Glutamatergic neuron (in vitro differentiated cells): ENCODE measurements at regions not wholly inside any gene's neighbourhood (a gene's known extent, or its start where the extent isn't known, plus 50 kb on each side); places are given as distances from the start of the nearest gene placed in this dataset.

Experiments
- DNase-seq: peaks from one replicate; pipeline ENCODE4 v3.0.0; 2022
- H3K27ac Mint-ChIP-seq: one replicate; pipeline ENCODE4 v1.8.0; 2020; ENCODE audit warnings: mild to moderate bottlenecking, mixed read lengths, inconsistent platforms; ENCODE audit not compliant: unreplicated experiment
- H3K27me3 Mint-ChIP-seq: one replicate; pipeline ENCODE4 v1.8.0; 2020; ENCODE audit warnings: mild to moderate bottlenecking, moderate library complexity, mixed read lengths, inconsistent platforms; ENCODE audit not compliant: unreplicated experiment
- H3K36me3 Mint-ChIP-seq: one replicate; pipeline ENCODE4 v1.8.0; 2020; ENCODE audit warnings: mild to moderate bottlenecking, mixed read lengths, inconsistent platforms; ENCODE audit not compliant: unreplicated experiment
- H3K4me1 Mint-ChIP-seq: one replicate; pipeline ENCODE4 v1.8.0; 2020; ENCODE audit warnings: mild to moderate bottlenecking, low read depth, mixed read lengths, inconsistent platforms; ENCODE audit not compliant: unreplicated experiment
- H3K4me3 Mint-ChIP-seq: one replicate; pipeline ENCODE4 v1.8.0; 2020; ENCODE audit warnings: mild to moderate bottlenecking, mixed read lengths, inconsistent platforms; ENCODE audit not compliant: unreplicated experiment
- H3K9me3 Mint-ChIP-seq: one replicate; pipeline ENCODE4 v1.8.0; 2020; ENCODE audit warnings: mild to moderate bottlenecking, moderate library complexity, mixed read lengths, inconsistent platforms; ENCODE audit not compliant: unreplicated experiment
- TF ChIP-seq, protein P1 (sequence below): fragments of 200-600 bp; sonication (generic); IDR thresholded peaks from one replicate; pipeline ENCODE4 v1.5.0; 2021; ENCODE audit not compliant: partially characterized antibody, unreplicated experiment

GRCh38 chr5:82661462-82661861 lies 383.3 kb upstream of the RPS23 start:
- no peaks in the 10 kb centered on the region for H3K36me3 Mint-ChIP-seq
- H3K4me3 Mint-ChIP-seq = no peak overlapping the region
- TF ChIP-seq, protein P1, sequence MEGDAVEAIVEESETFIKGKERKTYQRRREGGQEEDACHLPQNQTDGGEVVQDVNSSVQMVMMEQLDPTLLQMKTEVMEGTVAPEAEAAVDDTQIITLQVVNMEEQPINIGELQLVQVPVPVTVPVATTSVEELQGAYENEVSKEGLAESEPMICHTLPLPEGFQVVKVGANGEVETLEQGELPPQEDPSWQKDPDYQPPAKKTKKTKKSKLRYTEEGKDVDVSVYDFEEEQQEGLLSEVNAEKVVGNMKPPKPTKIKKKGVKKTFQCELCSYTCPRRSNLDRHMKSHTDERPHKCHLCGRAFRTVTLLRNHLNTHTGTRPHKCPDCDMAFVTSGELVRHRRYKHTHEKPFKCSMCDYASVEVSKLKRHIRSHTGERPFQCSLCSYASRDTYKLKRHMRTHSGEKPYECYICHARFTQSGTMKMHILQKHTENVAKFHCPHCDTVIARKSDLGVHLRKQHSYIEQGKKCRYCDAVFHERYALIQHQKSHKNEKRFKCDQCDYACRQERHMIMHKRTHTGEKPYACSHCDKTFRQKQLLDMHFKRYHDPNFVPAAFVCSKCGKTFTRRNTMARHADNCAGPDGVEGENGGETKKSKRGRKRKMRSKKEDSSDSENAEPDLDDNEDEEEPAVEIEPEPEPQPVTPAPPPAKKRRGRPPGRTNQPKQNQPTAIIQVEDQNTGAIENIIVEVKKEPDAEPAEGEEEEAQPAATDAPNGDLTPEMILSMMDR = no peak
- H3K27me3 Mint-ChIP-seq = no peaks in the 10 kb centered on the region
- H3K27ac Mint-ChIP-seq = no peak overlapping the region
- H3K4me1 Mint-ChIP-seq = no peaks in the 10 kb centered on the region
- no peaks in the 10 kb centered on the region for H3K9me3 Mint-ChIP-seq
- no peak for DNase-seq

DNA sequence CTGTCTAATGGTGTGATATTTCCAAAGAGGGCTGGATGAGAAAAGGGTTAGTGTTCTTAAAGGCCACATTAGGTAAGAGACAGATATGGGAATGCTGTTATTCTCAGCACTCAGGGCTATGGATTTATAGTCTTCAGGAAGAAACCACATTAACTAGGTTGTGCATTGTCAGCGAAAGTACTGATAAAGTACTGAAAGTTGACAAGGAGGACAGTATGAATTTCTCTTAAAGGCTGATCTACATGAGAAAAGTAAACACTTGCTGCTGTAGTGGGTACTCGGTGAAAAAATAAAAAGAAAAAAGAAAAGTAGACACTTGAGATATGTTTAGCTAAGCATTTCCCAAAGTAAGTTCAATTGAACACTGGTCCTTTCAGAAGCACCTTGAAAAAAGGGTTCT lies 381.0 kb upstream of the RPS23 start:
- TF ChIP-seq, protein P1 = no peak
- Mint-ChIP-seq H3K36me3 (no peaks in the 10 kb centered on the region), H3K9me3 (no peaks in the 10 kb centered on the region), H3K4me1 (no peaks in the 10 kb centered on the region), H3K27me3 (no peaks in the 10 kb centered on the region), H3K4me3 (no peak overlapping the region), H3K27ac (no peak overlapping the region)
- DNase-seq = no peak

GRCh38 chr5:82657033-82657699 lies 379.0 kb upstream of the RPS23 start:
- Mint-ChIP-seq H3K9me3 (no peaks in the 10 kb centered on the region), H3K4me1 (no peaks in the 10 kb centered on the region), H3K4me3 (no peak overlapping the region), H3K36me3 (no peaks in the 10 kb centered on the region), H3K27ac (no peak overlapping the region), H3K27me3 (no peaks in the 10 kb centered on the region)
- DNase-seq = no peak
- TF ChIP-seq, protein P1 = no peak

- H3K4me1 Mint-ChIP-seq = no peaks in the 10 kb centered on the region
- TF ChIP-seq, protein P1 = no peak
- H3K9me3 Mint-ChIP-seq = no peaks in the 10 kb centered on the region
- no peak for DNase-seq
- no peaks in the 10 kb centered on the region for H3K36me3 Mint-ChIP-seq
- H3K27ac Mint-ChIP-seq = no peak overlapping the region
- H3K4me3 Mint-ChIP-seq = no peak overlapping the region
- H3K27me3 Mint-ChIP-seq = no peaks in the 10 kb centered on the region
Observed at GRCh38 chr5:82656341-82656761, 378.2 kb upstream of the RPS23 start.

GRCh38 chr5:82655078-82655477 lies 376.9 kb upstream of the RPS23 start:
- no peak for DNase-seq
- no peaks in the 10 kb centered on the region for H3K36me3 Mint-ChIP-seq
- TF ChIP-seq, protein P1 = no peak
- H3K27ac Mint-ChIP-seq = no peak overlapping the region
- H3K9me3 Mint-ChIP-seq = no peaks in the 10 kb centered on the region
- H3K4me3 Mint-ChIP-seq = no peak overlapping the region
- no peaks in the 10 kb centered on the region for H3K4me1 Mint-ChIP-seq
- H3K27me3 Mint-ChIP-seq = no peaks in the 10 kb centered on the region
